Suprapubic skin (tissue), 4 donors: ENCODE measurements at regions not wholly inside any gene's neighbourhood (a gene's known extent, or its start where the extent isn't known, plus 50 kb on each side); places are given as distances from the start of the nearest gene placed in this dataset.

Experiments used
- DNase-seq, 2 donors: peaks; one replicate each; pipeline ENCODE4 v3.0.0-alpha.2; 2019; ENCODE audit warnings: low spot score in 2 of 2
- H3K27ac ChIP-seq: fragments of 200-600 bp; sonication (generic); one replicate; pipeline ENCODE4 v1.5.1; 2019
- H3K27me3 ChIP-seq: fragments of 200-600 bp; sonication (generic); one replicate; pipeline ENCODE4 v1.5.1; 2019
- H3K36me3 ChIP-seq: fragments of 200-600 bp; sonication (generic); one replicate; pipeline ENCODE4 v1.5.1; 2019
- H3K4me1 ChIP-seq: fragments of 200-600 bp; sonication (generic); one replicate; pipeline ENCODE4 v1.5.1; 2019
- H3K4me3 ChIP-seq: fragments of 200-600 bp; sonication (generic); one replicate; pipeline ENCODE4 v1.5.1; 2019; ENCODE audit warnings: mild to moderate bottlenecking
- H3K9me3 ChIP-seq: fragments of 200-600 bp; sonication (generic); one replicate; pipeline ENCODE4 v1.5.1; 2019
- EP300 ChIP-seq: sonication (generic); formaldehyde crosslinking; IDR thresholded peaks from one replicate; pipeline ENCODE4 v1.6.1; 2017; ENCODE audit warnings: antibody characterized with exemption
- POLR2A ChIP-seq, 2 donors: fragments of 450-650 bp; IDR thresholded peaks; one replicate each; pipeline ENCODE4 v1.6.1; 2017; ENCODE audit warnings: antibody characterized with exemption in 2 of 2, mild to moderate bottlenecking in 2 of 2, moderate library complexity in 2 of 2
- POLR2AphosphoS5 ChIP-seq, 3 donors: sonication (generic); formaldehyde crosslinking; IDR thresholded peaks; one replicate each; pipeline ENCODE4 v1.6.1; 2017; ENCODE audit warnings: antibody characterized with exemption in 3 of 3
- WGBS: methylation state at CpG from one replicate; pipeline ENCODE4 v1.1.5; 2018; 5-methylcytosine and 5-hydroxymethylcytosine counted together
- TF ChIP-seq, protein P1 (sequence below), 2 donors: fragments of 200-600 bp in 1 of 2; fragments of 450-650 bp in 1 of 2; sonication (generic) in 1 of 2; IDR thresholded peaks; one replicate each; pipeline ENCODE4 v1.5.1; 2016 to 2019; ENCODE audit warnings: antibody characterized with exemption in 2 of 2, mild to moderate bottlenecking in 1 of 2, moderate library complexity in 1 of 2

DNA sequence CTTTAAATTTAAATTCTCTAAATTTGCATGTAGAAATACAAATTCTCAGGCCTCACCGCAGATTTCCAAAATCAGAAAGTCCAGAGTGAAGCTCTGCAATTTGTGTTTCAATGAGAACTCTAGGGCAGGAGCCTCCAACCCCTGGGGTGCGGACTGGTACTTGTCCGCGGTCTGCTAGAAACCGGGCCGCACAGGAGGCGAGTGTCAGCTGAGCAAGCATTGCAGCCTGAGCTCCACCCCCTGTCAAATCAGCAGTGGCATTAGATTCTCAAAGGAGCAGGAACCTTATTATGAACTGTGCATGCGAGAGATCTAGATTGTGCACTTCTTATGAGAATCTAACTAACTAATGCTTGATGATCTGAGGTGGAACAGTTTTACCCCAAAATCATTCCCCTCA is 203.0 kb upstream of the PCSK2 start:
- no peak overlapping the region for H3K4me3 ChIP-seq
- H3K36me3 ChIP-seq, result no peaks in the 10 kb centered on the region
- no peak overlapping the region for H3K27ac ChIP-seq
- TF ChIP-seq POLR2AphosphoS5 (IDR thresholded peaks at IDR 0.05) (no peak), POLR2A (IDR thresholded peaks at IDR 0.05) (no peak), EP300 (no peak)
- TF ChIP-seq, protein P1, sequence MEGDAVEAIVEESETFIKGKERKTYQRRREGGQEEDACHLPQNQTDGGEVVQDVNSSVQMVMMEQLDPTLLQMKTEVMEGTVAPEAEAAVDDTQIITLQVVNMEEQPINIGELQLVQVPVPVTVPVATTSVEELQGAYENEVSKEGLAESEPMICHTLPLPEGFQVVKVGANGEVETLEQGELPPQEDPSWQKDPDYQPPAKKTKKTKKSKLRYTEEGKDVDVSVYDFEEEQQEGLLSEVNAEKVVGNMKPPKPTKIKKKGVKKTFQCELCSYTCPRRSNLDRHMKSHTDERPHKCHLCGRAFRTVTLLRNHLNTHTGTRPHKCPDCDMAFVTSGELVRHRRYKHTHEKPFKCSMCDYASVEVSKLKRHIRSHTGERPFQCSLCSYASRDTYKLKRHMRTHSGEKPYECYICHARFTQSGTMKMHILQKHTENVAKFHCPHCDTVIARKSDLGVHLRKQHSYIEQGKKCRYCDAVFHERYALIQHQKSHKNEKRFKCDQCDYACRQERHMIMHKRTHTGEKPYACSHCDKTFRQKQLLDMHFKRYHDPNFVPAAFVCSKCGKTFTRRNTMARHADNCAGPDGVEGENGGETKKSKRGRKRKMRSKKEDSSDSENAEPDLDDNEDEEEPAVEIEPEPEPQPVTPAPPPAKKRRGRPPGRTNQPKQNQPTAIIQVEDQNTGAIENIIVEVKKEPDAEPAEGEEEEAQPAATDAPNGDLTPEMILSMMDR (IDR thresholded peaks at IDR 0.05), result no peak
- WGBS, result 37% methylated on average over 6 of the region's 8 CpGs
- H3K9me3 ChIP-seq, result no peaks in the 10 kb centered on the region
- no peaks in the 10 kb centered on the region for H3K27me3 ChIP-seq
- no peaks in the 10 kb centered on the region for H3K4me1 ChIP-seq
- DNase-seq, result no peak

DNA sequence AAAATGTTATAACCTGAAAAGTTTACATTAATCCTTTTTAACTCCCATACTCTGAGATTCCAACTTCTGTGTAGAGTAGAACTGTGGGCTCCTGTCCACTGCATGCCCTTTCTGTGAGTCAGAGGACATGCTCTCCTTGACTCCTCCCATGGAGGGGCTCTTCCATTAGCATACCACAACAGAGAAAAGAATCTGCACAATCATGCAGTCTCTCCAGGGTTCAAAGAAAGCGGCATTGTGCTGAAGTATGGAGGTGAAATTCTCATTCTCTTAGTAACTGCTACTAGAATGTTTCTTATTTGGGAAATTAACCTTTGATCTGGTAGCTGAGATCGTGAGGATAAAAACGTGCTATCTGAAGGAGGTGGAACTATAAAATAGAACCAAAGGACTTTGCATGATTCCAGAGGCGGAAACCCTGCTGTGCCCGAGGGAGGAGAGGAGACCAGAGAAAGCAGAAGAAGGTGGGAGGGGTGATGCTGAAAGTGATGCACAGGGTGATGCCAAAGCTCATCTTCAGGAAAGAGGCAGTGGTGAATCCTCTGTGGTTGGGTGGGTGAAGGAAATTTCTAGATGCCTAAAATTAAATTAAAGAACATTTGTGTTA is 202.2 kb upstream of the PCSK2 start:
- H3K9me3 ChIP-seq, result no peaks in the 10 kb centered on the region
- H3K36me3 ChIP-seq, result no peaks in the 10 kb centered on the region
- 39% methylated on average over 5 of the region's 5 CpGs for WGBS
- H3K27me3 ChIP-seq, result no peaks in the 10 kb centered on the region
- TF ChIP-seq POLR2AphosphoS5 (IDR thresholded peaks at IDR 0.05) (no peak), POLR2A (IDR thresholded peaks at IDR 0.05) (no peak), EP300 (no peak)
- TF ChIP-seq, protein P1 (IDR thresholded peaks at IDR 0.05), result no peak
- no peak overlapping the region for H3K4me3 ChIP-seq
- no peak for DNase-seq
- H3K4me1 ChIP-seq, result no peaks in the 10 kb centered on the region
- H3K27ac ChIP-seq, result no peak overlapping the region

DNA sequence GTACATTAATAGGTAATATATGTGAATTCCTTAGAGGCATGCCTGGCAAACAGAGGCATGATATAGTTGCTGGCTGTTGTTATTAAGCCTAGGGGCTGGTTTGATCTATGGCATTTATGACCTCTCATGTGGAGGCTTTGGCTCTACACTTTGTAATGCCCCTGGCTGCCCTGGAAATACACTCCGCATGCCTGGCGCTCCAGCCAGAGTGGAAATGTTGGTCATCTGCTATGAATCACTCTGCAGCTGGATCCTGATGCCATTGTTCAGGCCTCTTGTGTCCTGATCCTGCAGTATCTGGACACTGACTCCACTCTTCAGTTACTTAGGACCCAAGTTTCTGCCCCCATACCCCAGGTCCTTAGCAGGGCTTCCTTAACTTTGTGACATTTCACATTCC is 200.5 kb upstream of the PCSK2 start:
- Histone ChIP-seq H3K27ac (no peak overlapping the region), H3K36me3 (no peaks in the 10 kb centered on the region), H3K4me1 (no peaks in the 10 kb centered on the region), H3K4me3 (no peak overlapping the region), H3K27me3 (no peaks in the 10 kb centered on the region), H3K9me3 (no peaks in the 10 kb centered on the region)
- DNase-seq, result no peak
- WGBS, result 86% methylated on average over 2 of the region's 2 CpGs
- no peak for TF ChIP-seq POLR2AphosphoS5 (IDR thresholded peaks at IDR 0.05)
- TF ChIP-seq, protein P1 (IDR thresholded peaks at IDR 0.05), result no peak

DNA sequence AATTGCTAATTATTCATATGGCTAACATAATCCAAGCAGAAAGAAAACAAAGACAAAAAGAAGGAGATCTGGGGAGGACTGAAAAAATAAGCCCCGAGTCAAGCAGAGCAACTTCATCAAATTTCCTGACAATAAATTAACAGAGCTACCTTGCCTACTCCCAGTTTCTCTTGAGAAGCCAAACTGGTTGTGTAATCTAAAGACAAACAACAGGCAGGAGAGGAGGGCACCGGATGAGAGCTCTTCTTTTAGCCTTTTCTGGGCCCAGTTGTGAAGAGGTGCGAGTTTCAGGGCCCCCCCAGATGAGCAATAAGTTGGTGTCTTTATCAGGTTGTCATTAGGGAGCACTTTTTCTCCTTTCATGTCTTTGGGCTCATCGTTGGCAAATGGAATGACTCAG is 197.1 kb upstream of the PCSK2 start:
- H3K27me3 ChIP-seq, result no peaks in the 10 kb centered on the region

DNA sequence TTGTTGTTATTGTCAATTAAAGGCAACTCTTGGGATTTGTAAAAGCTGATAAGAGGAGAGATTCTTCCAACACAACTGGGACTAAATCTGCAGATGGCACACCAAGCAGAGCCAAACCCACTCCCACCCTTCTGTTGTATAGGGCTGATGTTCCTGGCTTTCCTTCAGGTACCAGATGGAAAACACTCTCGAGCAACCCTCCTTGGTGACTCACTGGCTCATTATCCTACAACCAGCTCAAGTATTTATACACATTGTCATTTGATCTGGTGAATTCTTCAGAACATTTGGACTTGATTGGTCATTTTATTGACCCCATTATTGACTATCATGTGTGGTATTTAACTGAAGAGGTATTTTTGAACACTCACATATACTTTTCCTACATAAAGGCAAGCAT is 190.3 kb upstream of the PCSK2 start:
- Histone ChIP-seq H3K9me3 (no peaks in the 10 kb centered on the region), H3K27ac (no peak overlapping the region), H3K36me3 (no peaks in the 10 kb centered on the region), H3K4me3 (no peak overlapping the region), H3K4me1 (no peaks in the 10 kb centered on the region), H3K27me3 (no peaks in the 10 kb centered on the region)
- no peak for TF ChIP-seq POLR2A (IDR thresholded peaks at IDR 0.05)
- TF ChIP-seq POLR2AphosphoS5 (IDR thresholded peaks at IDR 0.05), result no peak
- TF ChIP-seq EP300, result no peak
- TF ChIP-seq, protein P1 (IDR thresholded peaks at IDR 0.05), result no peak
- no peak for DNase-seq
- 22% methylated on average over 1 of the region's 1 CpG for WGBS

More for the DNA sequence above, 197.1 kb upstream of the PCSK2 start:
- no peaks in the 10 kb centered on the region for H3K4me1 ChIP-seq
- WGBS, result 61% methylated on average over 4 of the region's 4 CpGs
- no peaks in the 10 kb centered on the region for H3K36me3 ChIP-seq
- no peak for DNase-seq
- H3K4me3 ChIP-seq, result no peak overlapping the region
- TF ChIP-seq POLR2A (IDR thresholded peaks at IDR 0.05), result no peak
- TF ChIP-seq, protein P1 (IDR thresholded peaks at IDR 0.05), result no peak
- TF ChIP-seq POLR2AphosphoS5 (IDR thresholded peaks at IDR 0.05), result no peak
- no peak for TF ChIP-seq EP300
- no peak overlapping the region for H3K27ac ChIP-seq
- no peaks in the 10 kb centered on the region for H3K9me3 ChIP-seq
